SIG-M5 treated with dmso at 0.1 percent for 504 hours (cell line): ENCODE measurements at regions not wholly inside any gene's neighbourhood (a gene's known extent, or its start where the extent isn't known, plus 50 kb on each side); places are given as distances from the start of the nearest gene placed in this dataset.

Experiments used
- DNase-seq: peaks from one replicate; lab custom pipeline; 2025; ENCODE audit not compliant: unreplicated experiment; lab: John Stamatoyannopoulos, UW

GRCh38 chr2:157935378-157935906 lies 59.3 kb upstream of the ACVR1 start:
- no peak for DNase-seq

- DNase-seq, result no peak
Observed at GRCh38 chr2:157934684-157935377, 58.7 kb upstream of the ACVR1 start.

GRCh38 chr2:157933160-157933920 lies 57.2 kb upstream of the ACVR1 start:
- DNase-seq, result no peak

- DNase-seq, result no peak
Observed at GRCh38 chr2:157932480-157933159, 56.5 kb upstream of the ACVR1 start.

GRCh38 chr2:157931542-157931941 lies 55.4 kb upstream of the ACVR1 start:
- DNase-seq, result no peak

- DNase-seq, result no peak
Observed at GRCh38 chr2:157930728-157931127, 54.6 kb upstream of the ACVR1 start.

GRCh38 chr2:157929871-157930667 lies 53.9 kb upstream of the ACVR1 start:
- no peak for DNase-seq

- DNase-seq, result no peak
Observed at GRCh38 chr2:157928372-157928771, 52.2 kb upstream of the ACVR1 start.

- DNase-seq, result no peak
Observed at GRCh38 chr2:157927155-157927554, 51.0 kb upstream of the ACVR1 start.
